Endothelial cell of umbilical vein (primary cell): ENCODE measurements at regions not wholly inside any gene's neighbourhood (a gene's known extent, or its start where the extent isn't known, plus 50 kb on each side); places are given as distances from the start of the nearest gene placed in this dataset.

Source experiments
- CTCF ChIP-seq, 2 donors: IDR thresholded peaks; 1 replicate in 1 of 2; 2 replicates in 1 of 2; pipeline ENCODE4 v1.5.1; 2011; ENCODE audit warnings: low read length in 2 of 2, mild to moderate bottlenecking in 2 of 2, moderate library complexity in 2 of 2, control low read depth in 1 of 2, inconsistent platforms in 1 of 2, low read depth in 1 of 2; ENCODE audit not compliant: insufficient read depth in 1 of 2; ENCODE audit errors: extremely low read depth in 1 of 2
- EZH2 ChIP-seq: IDR thresholded peaks from 2 replicates; pipeline ENCODE4 v1.6.1; 2012; ENCODE audit warnings: borderline replicate concordance, low read depth, mild to moderate bottlenecking, moderate library complexity, low read length, inconsistent platforms; ENCODE audit not compliant: severe bottlenecking
- JUN ChIP-seq: IDR thresholded peaks from 2 replicates; pipeline ENCODE4 v1.6.1; 2011; ENCODE audit warnings: borderline replicate concordance, low read depth; ENCODE audit not compliant: insufficient read length, insufficient read depth
- MYC ChIP-seq: IDR thresholded peaks from one replicate; pipeline ENCODE4 v1.6.1; 2011; ENCODE audit warnings: mild to moderate bottlenecking, low read depth, low read length
- POLR2A ChIP-seq: IDR thresholded peaks from 2 replicates; pipeline ENCODE4 v1.6.1; 2012; ENCODE audit warnings: low read depth, mild to moderate bottlenecking, control low read depth, low read length
- POLR2AphosphoS5 ChIP-seq: IDR thresholded peaks from 2 replicates; pipeline ENCODE4 v1.6.1; 2012; ENCODE audit warnings: low read depth, mild to moderate bottlenecking, control low read depth, low read length, moderate library complexity; ENCODE audit not compliant: insufficient read depth
- TF ChIP-seq, protein P1 (sequence below): IDR thresholded peaks from 2 replicates; pipeline ENCODE4 v1.6.1; 2011; ENCODE audit not compliant: insufficient read depth, insufficient read length

- TF ChIP-seq CTCF (IDR thresholded peaks at IDR 0.05; ENCODE audit: extremely low read depth in 1 of 2, insufficient read depth in 1 of 2, low read depth in 1 of 2, low read length in 2 of 2) (no peak), EZH2 (no peak), POLR2AphosphoS5 (no peak), POLR2A (no peak), JUN (no peak), MYC (no peak)
- TF ChIP-seq, protein P1, sequence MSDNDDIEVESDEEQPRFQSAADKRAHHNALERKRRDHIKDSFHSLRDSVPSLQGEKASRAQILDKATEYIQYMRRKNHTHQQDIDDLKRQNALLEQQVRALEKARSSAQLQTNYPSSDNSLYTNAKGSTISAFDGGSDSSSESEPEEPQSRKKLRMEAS = no peak
These were observed 469.5 kb downstream of the QKI start for GRCh38 chr6:163883984-163884383.
